ENCODE measurements at regions not wholly inside any gene's neighbourhood (a gene's known extent, or its start where the extent isn't known, plus 50 kb on each side); places are given as distances from the start of the nearest gene placed in this dataset.

DNA sequence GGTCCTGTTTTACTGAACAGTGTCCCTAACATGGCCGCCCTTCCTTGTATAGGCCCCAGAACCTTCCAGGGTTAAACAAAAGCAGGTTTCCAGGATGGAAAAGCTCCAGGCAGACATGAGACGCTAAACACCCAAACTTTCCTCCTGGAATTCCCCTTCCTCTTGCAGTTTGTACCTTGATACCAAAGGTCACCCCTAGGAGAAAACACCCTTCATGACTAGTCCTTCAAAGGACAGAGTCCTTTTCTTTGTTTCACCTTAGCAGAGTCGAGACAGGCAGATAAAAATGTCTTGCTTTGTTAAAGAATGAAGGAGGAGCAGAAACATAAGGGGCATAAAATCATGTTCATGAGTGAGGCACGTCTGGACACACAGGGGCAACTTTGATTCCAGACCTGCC lies 247.5 kb downstream of the BCOR start:
- no peak for TF ChIP-seq EZH2phosphoT487 (IDR thresholded peaks at IDR 0.05; ENCODE audit: borderline replicate concordance, low read length)
- TF ChIP-seq, protein P1, sequence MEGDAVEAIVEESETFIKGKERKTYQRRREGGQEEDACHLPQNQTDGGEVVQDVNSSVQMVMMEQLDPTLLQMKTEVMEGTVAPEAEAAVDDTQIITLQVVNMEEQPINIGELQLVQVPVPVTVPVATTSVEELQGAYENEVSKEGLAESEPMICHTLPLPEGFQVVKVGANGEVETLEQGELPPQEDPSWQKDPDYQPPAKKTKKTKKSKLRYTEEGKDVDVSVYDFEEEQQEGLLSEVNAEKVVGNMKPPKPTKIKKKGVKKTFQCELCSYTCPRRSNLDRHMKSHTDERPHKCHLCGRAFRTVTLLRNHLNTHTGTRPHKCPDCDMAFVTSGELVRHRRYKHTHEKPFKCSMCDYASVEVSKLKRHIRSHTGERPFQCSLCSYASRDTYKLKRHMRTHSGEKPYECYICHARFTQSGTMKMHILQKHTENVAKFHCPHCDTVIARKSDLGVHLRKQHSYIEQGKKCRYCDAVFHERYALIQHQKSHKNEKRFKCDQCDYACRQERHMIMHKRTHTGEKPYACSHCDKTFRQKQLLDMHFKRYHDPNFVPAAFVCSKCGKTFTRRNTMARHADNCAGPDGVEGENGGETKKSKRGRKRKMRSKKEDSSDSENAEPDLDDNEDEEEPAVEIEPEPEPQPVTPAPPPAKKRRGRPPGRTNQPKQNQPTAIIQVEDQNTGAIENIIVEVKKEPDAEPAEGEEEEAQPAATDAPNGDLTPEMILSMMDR (conservative IDR thresholded peaks at IDR 0.05; ENCODE audit: low read depth, low read length), result no peak
- TF ChIP-seq EZH2 (IDR thresholded peaks at IDR 0.05; ENCODE audit: low read length, unreplicated experiment), result no peak
